T-helper 1 cell treated with Interleukin-12 subunit alpha and Interleukin-12 subunit beta and Interleukin-4 antibody, amounts not matched to agents 30 μg/mL and 1 μg/mL, for 36 hours (primary cell): ENCODE measurements at regions not wholly inside any gene's neighbourhood (a gene's known extent, or its start where the extent isn't known, plus 50 kb on each side); places are given as distances from the start of the nearest gene placed in this dataset.

Experiments used
- H3K27ac Mint-ChIP-seq: one replicate; pipeline ENCODE4 v1.8.0; 2021; ENCODE audit warnings: mild to moderate bottlenecking, mixed read lengths
- H3K27me3 Mint-ChIP-seq: one replicate; pipeline ENCODE4 v1.8.0; 2021; ENCODE audit warnings: low read depth, mixed read lengths
- H3K36me3 Mint-ChIP-seq: one replicate; pipeline ENCODE4 v1.8.0; 2021; ENCODE audit warnings: low read depth, mixed read lengths
- H3K4me1 Mint-ChIP-seq: one replicate; pipeline ENCODE4 v1.8.0; 2021; ENCODE audit warnings: low read depth, mixed read lengths
- H3K4me3 Mint-ChIP-seq: one replicate; pipeline ENCODE4 v1.8.0; 2021; ENCODE audit warnings: mild to moderate bottlenecking, moderate library complexity, mixed read lengths
- H3K9me3 Mint-ChIP-seq: one replicate; pipeline ENCODE4 v1.8.0; 2021; ENCODE audit warnings: mixed read lengths

DNA sequence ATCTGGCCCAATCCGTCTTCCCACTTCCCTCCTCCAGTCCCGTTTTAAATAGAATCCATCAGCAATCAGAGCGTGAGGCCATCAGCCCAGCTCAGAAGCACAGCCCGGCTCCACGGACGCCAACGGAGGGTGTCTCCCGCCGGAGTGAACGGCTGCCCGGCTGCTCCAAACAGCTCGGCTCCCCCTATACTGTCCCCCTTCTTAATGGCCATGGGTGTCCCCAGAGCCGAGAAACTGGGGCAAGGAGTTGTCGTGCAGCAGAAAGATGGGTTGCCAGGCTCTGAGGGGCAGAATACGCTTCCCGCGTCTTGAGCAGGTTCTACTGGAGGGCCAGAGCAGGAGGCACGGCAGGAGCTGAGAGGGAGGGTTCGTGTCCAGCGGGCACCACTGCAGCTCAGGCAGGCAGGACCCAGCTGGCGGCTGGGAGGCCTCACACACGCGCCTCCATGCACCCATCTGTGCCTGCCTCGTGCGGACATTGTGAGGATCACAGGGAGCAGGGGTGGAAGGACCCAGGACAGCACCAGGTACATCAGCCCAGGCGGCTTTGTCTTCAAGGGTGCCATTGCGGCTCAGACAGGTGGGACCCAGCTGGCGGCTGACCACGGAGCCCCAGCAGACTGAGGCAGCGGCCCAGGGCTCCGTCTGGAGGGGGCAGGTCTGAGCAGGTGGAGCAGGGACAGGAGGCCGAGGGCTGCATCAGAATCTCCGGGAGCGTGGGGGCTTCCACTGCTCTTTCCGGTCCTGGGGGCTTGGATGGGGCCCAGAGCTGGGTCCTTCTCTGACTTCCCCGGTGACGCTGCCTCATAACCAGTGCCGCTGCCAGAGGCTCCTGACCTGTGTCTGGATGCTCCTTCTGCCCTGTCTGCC lies 882.7 kb downstream of the BRD1 start:
- Mint-ChIP-seq H3K9me3 (no peaks in the 10 kb centered on the region), H3K27me3 (no peaks in the 10 kb centered on the region), H3K4me1 (no peaks in the 10 kb centered on the region), H3K27ac (no peak overlapping the region), H3K4me3 (no peak overlapping the region), H3K36me3 (no peaks in the 10 kb centered on the region)

GRCh38 chr22:48944433-48944750 lies 883.3 kb downstream of the BRD1 start:
- Mint-ChIP-seq H3K27me3 (no peaks in the 10 kb centered on the region), H3K9me3 (no peaks in the 10 kb centered on the region), H3K4me3 (no peak overlapping the region), H3K27ac (no peak overlapping the region), H3K4me1 (no peaks in the 10 kb centered on the region), H3K36me3 (no peaks in the 10 kb centered on the region)

DNA sequence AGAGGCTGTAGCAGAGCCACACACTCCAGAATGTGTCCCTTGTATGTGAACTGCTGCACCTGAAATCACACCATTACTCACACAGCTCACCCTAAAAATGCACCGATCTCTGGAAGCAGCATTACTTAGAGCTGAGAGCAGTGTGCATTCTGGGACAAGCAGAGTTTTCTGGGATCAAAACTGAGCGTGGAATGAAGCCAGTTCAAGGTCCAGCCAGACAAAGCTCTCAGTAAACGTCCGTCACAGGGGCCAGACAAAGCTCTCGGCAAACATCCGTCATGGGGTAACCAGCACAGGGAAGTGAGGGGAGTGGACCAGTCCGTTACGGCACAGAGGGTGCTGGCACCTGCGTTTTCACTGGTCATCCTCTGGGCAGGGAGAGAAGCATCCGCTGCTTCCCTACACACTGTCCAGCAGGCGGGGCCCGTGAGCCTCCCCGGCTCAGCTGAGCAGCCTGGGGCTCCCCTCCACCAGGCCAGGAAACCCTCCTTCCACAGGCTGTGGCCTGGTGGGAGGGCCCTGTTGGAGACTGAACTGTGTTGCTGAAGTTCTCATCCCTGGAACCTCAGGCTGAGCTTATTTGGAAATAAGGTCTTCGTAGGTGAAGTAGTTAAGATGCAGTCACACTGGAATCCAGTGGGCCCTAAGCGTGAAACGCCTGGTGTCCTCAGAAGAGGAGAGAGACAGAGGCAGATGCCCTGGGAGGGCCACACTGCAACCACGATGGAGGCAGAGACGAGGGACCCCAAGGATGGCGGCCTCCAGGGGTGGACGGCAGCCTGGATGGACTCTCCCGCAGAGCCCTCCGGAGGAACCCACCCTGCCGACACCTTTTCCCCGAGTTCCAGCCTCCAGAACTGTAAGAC lies 883.9 kb downstream of the BRD1 start:
- Mint-ChIP-seq H3K36me3 (no peaks in the 10 kb centered on the region), H3K4me3 (no peak overlapping the region), H3K27me3 (no peaks in the 10 kb centered on the region), H3K4me1 (no peaks in the 10 kb centered on the region), H3K9me3 (no peaks in the 10 kb centered on the region), H3K27ac (no peak overlapping the region)

DNA sequence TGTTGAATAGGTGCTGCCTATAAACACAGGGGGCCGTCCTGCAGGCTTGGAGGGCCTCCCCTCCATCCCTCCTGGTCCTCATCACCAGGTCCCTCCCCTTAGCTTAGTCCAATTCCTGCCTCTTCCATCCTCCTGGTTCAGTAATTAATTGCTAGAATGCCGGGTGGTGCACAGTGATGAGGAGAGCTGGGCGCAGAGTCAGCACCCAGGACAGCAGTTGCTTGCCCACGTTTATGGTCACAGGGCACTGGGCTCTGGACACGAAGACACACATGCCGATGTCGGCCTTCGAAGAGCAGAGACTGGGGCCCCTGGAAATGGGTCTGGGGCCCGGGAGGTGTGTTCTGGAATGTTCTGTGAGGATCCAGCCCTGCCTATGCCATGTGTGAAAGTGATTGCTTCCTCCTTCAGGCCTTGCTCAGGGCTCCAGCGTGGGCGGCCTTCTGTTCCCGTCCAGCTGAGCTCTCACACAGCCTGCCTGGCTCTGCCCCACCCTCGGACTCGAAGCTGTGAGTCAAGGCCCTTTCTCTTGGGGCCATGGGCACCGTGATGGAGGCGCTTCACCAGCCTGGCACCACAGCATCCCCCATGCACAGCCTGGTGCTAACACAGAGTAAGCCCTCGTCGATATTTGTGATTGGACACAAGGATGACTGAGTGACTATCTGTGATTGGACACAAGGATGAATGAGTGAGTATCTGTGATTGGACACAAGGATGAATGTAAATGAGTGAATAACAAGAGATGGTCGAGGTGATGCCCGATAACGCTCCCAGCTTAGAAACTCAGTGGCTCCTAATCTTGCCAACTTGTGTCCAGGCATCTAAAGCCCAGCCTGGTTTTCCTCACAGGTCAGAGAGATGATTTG lies 884.7 kb downstream of the BRD1 start:
- H3K27ac Mint-ChIP-seq = no peak overlapping the region
- H3K27me3 Mint-ChIP-seq = no peaks in the 10 kb centered on the region
- H3K36me3 Mint-ChIP-seq = no peaks in the 10 kb centered on the region
- H3K4me3 Mint-ChIP-seq = no peak overlapping the region
- no peaks in the 10 kb centered on the region for H3K9me3 Mint-ChIP-seq
- no peaks in the 10 kb centered on the region for H3K4me1 Mint-ChIP-seq

DNA sequence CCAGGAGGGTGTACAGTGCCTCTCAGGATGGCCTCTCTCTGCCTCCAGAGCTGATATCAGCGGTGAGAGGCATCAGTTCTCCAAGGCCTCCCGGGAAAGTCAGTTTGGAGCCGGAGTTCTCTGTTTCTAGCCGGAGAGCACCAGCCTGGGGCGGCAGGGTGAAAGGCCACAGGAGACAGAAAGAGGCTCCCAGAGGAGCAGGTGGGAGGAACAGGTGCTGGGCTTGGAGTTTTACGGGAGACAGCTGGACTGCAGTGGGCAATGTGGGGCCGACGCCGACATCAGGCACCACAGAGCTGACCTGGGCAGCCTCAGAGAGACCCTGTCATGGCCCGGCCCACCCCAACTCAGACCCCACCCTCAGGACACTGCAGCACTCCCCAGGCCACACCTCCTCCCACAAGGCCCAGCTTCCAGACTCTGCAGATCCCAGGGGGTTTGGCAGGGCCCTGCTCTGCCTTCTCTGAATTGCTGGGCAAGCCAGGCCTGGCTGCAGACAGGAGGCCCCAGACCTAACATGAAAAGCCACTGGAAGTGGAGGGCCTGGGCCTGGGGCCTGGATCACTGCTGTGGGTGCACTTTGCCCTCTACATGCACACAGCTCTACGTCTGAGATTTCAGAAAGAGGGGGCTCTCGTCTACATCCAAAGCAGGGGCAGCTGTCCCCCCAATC lies 885.6 kb downstream of the BRD1 start:
- Mint-ChIP-seq H3K9me3 (no peaks in the 10 kb centered on the region), H3K27me3 (no peaks in the 10 kb centered on the region), H3K4me3 (no peak overlapping the region), H3K4me1 (no peaks in the 10 kb centered on the region), H3K36me3 (no peaks in the 10 kb centered on the region), H3K27ac (no peak overlapping the region)

- Mint-ChIP-seq H3K9me3 (no peaks in the 10 kb centered on the region), H3K27me3 (no peaks in the 10 kb centered on the region), H3K36me3 (no peaks in the 10 kb centered on the region), H3K27ac (no peak overlapping the region), H3K4me1 (no peaks in the 10 kb centered on the region), H3K4me3 (no peak overlapping the region)
Measured at GRCh38 chr22:48941033-48941902, 886.4 kb downstream of the BRD1 start.

DNA sequence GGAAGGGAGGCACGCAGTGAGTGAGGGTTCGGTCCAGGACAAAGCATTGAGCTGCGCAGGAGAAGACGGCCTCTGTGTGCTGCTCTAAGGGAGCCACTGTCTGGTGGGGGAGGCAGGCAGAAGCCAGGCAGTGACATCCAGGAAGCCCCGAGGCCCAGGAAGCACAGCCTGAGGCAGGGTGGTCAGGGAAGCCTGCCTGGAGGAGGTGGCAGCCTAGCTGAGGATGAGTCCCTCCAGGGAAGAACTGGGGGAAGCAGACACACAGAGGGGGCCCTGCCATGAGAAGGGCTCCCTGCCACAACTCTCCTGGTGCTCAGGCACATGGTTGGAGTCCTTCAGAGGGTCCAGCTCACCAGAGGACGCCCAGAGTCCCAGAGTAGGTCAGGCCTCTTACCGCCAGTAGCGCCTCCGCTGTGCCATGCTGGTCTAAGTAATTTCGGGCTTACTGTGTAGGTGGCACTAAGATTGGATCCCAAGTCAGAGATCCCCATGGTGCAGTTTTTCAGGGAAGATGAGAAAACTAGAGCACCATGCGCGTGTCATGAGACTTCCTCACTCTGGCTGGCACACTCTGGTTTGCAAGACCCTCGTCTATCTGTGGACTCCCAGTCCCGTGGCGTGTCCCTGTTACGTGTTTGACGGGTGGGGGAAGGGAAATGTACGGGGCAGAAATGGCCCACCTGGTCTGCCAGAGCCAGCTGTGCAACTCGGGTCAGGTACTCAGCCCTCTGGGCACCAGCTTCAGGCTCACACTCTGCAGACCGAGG lies 887.2 kb downstream of the BRD1 start:
- Mint-ChIP-seq H3K4me3 (no peak overlapping the region), H3K27ac (no peak overlapping the region), H3K9me3 (no peaks in the 10 kb centered on the region), H3K36me3 (no peaks in the 10 kb centered on the region), H3K27me3 (no peaks in the 10 kb centered on the region), H3K4me1 (no peaks in the 10 kb centered on the region)

DNA sequence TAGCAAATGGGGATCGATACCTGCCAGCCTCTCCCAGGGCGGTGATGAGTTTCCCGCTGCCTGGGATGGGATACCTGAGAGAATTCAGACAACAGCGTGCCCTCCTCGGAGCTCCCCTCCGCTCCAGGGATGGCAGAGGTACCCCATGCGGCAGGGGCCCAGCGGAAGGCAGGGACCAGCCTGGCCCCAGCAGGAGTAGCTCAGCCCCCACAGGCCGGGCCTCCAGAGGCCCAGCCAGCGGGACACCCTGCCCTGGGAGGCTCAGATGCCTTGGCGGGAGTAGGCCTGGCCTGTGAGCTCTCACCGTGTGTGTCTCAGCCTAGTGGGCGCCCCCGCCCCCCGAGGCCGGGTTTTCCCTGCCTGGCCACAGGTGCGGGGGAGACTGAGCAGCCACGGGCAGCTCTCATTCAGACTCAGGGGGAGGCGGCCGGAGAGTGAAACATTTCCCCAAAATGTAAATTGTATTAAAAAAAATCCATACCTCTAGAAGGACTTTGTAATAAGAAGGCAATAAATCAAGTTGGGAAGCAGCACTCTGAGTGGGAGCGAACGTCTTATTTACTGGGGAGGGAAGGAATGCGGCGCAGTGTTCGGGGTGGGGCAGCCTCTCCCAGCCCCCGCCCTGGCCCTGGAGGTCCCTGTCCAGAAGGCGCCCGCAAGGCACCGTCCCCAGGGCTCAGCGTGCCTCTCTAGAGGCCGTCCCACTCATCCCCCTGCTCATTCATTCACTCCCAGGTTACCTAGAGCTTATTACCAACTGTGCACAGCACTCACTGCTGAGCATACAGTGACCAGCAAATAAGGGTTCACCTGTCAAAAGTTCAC lies 888.0 kb downstream of the BRD1 start:
- no peak overlapping the region for H3K4me3 Mint-ChIP-seq
- no peaks in the 10 kb centered on the region for H3K27me3 Mint-ChIP-seq
- H3K27ac Mint-ChIP-seq = no peak overlapping the region
- H3K4me1 Mint-ChIP-seq = no peaks in the 10 kb centered on the region
- no peaks in the 10 kb centered on the region for H3K9me3 Mint-ChIP-seq
- no peaks in the 10 kb centered on the region for H3K36me3 Mint-ChIP-seq

DNA sequence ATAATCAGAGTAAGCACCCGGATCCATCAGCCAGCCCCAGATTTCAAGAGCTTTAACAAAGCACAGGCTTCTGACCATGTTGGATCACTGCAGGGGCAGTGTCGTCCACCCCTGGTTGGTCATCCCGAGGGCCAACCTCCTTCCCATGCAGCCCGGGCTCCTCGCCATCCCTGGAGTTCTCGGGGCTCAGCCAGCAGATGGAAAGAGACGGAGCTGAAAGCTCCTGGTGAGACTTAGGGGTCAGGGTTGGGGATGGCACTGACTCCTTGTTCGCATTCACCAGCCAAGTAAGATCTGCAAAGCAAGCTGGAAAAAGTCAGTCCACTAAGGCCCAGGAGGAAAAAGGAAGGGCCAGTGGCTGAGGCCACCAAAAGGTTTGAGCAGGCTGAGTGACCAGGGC lies 888.9 kb downstream of the BRD1 start:
- no peak overlapping the region for H3K4me3 Mint-ChIP-seq
- no peak overlapping the region for H3K27ac Mint-ChIP-seq
- no peaks in the 10 kb centered on the region for H3K4me1 Mint-ChIP-seq
- no peaks in the 10 kb centered on the region for H3K27me3 Mint-ChIP-seq
- H3K9me3 Mint-ChIP-seq = no peaks in the 10 kb centered on the region
- H3K36me3 Mint-ChIP-seq = no peaks in the 10 kb centered on the region

DNA sequence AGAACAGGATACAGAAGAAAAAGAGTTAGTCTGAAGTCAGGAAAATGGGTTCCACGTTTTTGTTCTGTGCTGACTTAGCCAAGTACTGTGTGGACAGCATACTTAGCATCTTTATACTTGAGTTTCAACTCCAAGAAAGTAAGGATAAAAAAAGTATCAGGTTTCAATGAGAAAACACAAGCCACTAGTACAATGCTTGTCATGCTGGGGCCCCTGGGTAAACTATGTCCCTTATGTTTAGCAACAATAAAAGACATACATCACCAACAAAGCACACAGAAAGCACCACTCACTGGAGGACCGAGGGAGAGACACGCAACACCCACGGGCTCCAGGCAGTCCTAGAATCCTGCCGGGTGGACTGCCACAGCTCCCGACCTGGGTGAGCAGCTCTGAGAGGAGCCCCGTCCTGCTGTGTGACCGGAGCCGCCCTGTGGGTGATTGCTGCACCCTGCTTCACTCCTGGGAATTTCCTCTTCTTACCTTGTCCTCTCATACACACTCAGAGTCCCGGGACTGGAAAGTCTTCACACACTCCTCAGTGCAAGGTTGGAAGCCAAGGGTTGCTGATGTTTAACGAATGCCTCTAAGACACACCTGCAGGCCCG lies 890.5 kb downstream of the BRD1 start:
- Mint-ChIP-seq H3K36me3 (no peaks in the 10 kb centered on the region), H3K27ac (no peak overlapping the region), H3K4me3 (no peak overlapping the region), H3K27me3 (no peaks in the 10 kb centered on the region), H3K9me3 (no peaks in the 10 kb centered on the region), H3K4me1 (no peaks in the 10 kb centered on the region)

- Mint-ChIP-seq H3K27me3 (no peaks in the 10 kb centered on the region), H3K4me3 (no peak overlapping the region), H3K4me1 (no peaks in the 10 kb centered on the region), H3K9me3 (no peaks in the 10 kb centered on the region), H3K27ac (no peak overlapping the region), H3K36me3 (no peaks in the 10 kb centered on the region)
Measured at GRCh38 chr22:48936391-48936790, 891.3 kb downstream of the BRD1 start.

- H3K4me1 Mint-ChIP-seq = no peaks in the 10 kb centered on the region
- no peak overlapping the region for H3K4me3 Mint-ChIP-seq
- no peaks in the 10 kb centered on the region for H3K9me3 Mint-ChIP-seq
- H3K36me3 Mint-ChIP-seq = no peaks in the 10 kb centered on the region
- no peaks in the 10 kb centered on the region for H3K27me3 Mint-ChIP-seq
- H3K27ac Mint-ChIP-seq = no peak overlapping the region
Measured at GRCh38 chr22:48934446-48934845, 893.2 kb downstream of the BRD1 start.
